Esophagus squamous epithelium (tissue), 5 donors: ENCODE measurements at regions not wholly inside any gene's neighbourhood (a gene's known extent, or its start where the extent isn't known, plus 50 kb on each side); places are given as distances from the start of the nearest gene placed in this dataset.

Source experiments
- DNase-seq: peaks from one replicate; lab custom pipeline; 2025; lab: John Stamatoyannopoulos, UW
- H3K27ac ChIP-seq, 4 donors: fragments of 200-600 bp; sonication (generic); one replicate each; pipeline ENCODE4 v1.5.1; 2016 to 2019; ENCODE audit warnings: mild to moderate bottlenecking in 1 of 4
- H3K27me3 ChIP-seq, 4 donors: fragments of 200-600 bp; sonication (generic); 1 replicate in 3 of 4; 2 replicates in 1 of 4; pipeline versions ENCODE4 v1.5.1 to v1.6.0; 2017 to 2021; ENCODE audit warnings: antibody characterized with exemption in 1 of 4
- H3K36me3 ChIP-seq, 3 donors: fragments of 200-600 bp; sonication (generic); one replicate each; pipeline ENCODE4 v1.5.1; 2016 to 2019
- H3K4me1 ChIP-seq, 3 donors: fragments of 200-600 bp; sonication (generic); one replicate each; pipeline ENCODE4 v1.5.1; 2017 to 2019
- H3K4me3 ChIP-seq, 4 donors: fragments of 200-600 bp; sonication (generic); 1 replicate in 3 of 4; 2 replicates in 1 of 4; pipeline ENCODE4 v1.5.1; 2016 to 2019; ENCODE audit warnings: mild to moderate bottlenecking in 2 of 4, moderate library complexity in 1 of 4
- H3K9me3 ChIP-seq, 3 donors: fragments of 200-600 bp; sonication (generic); one replicate each; pipeline ENCODE4 v1.5.1; 2016 to 2019
- CTCF ChIP-seq, 6 experiments: fragments of 450-650 bp in 4 of 6; fragments of 200-600 bp in 2 of 6; sonication (generic) in 2 of 6; IDR thresholded peaks; one replicate each; pipeline ENCODE4 v1.5.1; 2016 to 2019; ENCODE audit warnings: antibody characterized with exemption in 6 of 6, mild to moderate bottlenecking in 4 of 6, moderate library complexity in 4 of 6
- POLR2A ChIP-seq, 4 donors: fragments of 450-650 bp; IDR thresholded peaks; one replicate each; pipeline ENCODE4 v1.6.1; 2017; ENCODE audit warnings: antibody characterized with exemption in 4 of 4, mild to moderate bottlenecking in 4 of 4, moderate library complexity in 3 of 4
- WGBS, 2 donors: methylation state at CpG; one replicate each; pipeline ENCODE4 v1.1.5; 2018; 5-methylcytosine and 5-hydroxymethylcytosine counted together
- intact Hi-C: fragments of 100-400 bp; cut with DNase I; formaldehyde crosslinking; loops from one replicate; pipeline ENCODE4 v1.15.0; 2022
- donor health status: DM: yes; HTN: yes; CAD: no.

- Histone ChIP-seq H3K4me1 (no peaks in the 10 kb centered on the region), H3K9me3 (no peaks in the 10 kb centered on the region), H3K27me3 (no peaks in the 10 kb centered on the region), H3K4me3 (no peak overlapping the region), H3K27ac (no peak overlapping the region), H3K36me3 (no peaks in the 10 kb centered on the region)
- no peak for DNase-seq
- TF ChIP-seq POLR2A (IDR thresholded peaks at IDR 0.05) = no peak
- TF ChIP-seq CTCF (IDR thresholded peaks at IDR 0.05) = no peak
- intact Hi-C loops = no loop called here
- 93 to 97% methylated on average over 5 of the region's 5 CpGs for WGBS, 2 donors
Observed at GRCh38 chr9:106623558-106623957, 239.4 kb upstream of the ZNF462 start.

- Histone ChIP-seq H3K36me3 (no peaks in the 10 kb centered on the region), H3K9me3 (no peaks in the 10 kb centered on the region), H3K27ac (no peak overlapping the region), H3K4me1 (no peaks in the 10 kb centered on the region), H3K4me3 (no peak overlapping the region), H3K27me3 (no peaks in the 10 kb centered on the region)
- DNase-seq = no peak
- WGBS, 2 donors = 69 to 81% methylated on average over 3 of the region's 3 CpGs
- no peak for TF ChIP-seq POLR2A (IDR thresholded peaks at IDR 0.05)
- TF ChIP-seq CTCF (IDR thresholded peaks at IDR 0.05) = no peak
- intact Hi-C loops = no loop called here
Observed at GRCh38 chr9:106625259-106625789, 237.6 kb upstream of the ZNF462 start.

- no peak overlapping the region for H3K4me3 ChIP-seq
- no peak for DNase-seq
- H3K36me3 ChIP-seq = no peaks in the 10 kb centered on the region
- intact Hi-C loops = no loop called here
- no peak for TF ChIP-seq CTCF (IDR thresholded peaks at IDR 0.05)
- no peak for TF ChIP-seq POLR2A (IDR thresholded peaks at IDR 0.05)
- H3K4me1 ChIP-seq = no peaks in the 10 kb centered on the region
- no peak overlapping the region for H3K27ac ChIP-seq
- 67 to 70% methylated on average over 6 of the region's 6 CpGs for WGBS, 2 donors
- no peaks in the 10 kb centered on the region for H3K9me3 ChIP-seq
- no peaks in the 10 kb centered on the region for H3K27me3 ChIP-seq
Observed at GRCh38 chr9:106626936-106627335, 236.0 kb upstream of the ZNF462 start.

GRCh38 chr9:106632621-106633020, 230.3 kb upstream of the ZNF462 start:
- no peaks in the 10 kb centered on the region for H3K36me3 ChIP-seq
- H3K4me1 ChIP-seq = no peaks in the 10 kb centered on the region
- no peak for DNase-seq
- WGBS, 2 donors = 35 to 51% methylated on average over 3 of the region's 3 CpGs
- H3K9me3 ChIP-seq = no peaks in the 10 kb centered on the region
- no peak overlapping the region for H3K27ac ChIP-seq
- no peak overlapping the region for H3K4me3 ChIP-seq
- H3K27me3 ChIP-seq = no peaks in the 10 kb centered on the region
- intact Hi-C loops = no loop called here
- TF ChIP-seq POLR2A (IDR thresholded peaks at IDR 0.05) = no peak
- TF ChIP-seq CTCF (IDR thresholded peaks at IDR 0.05) = no peak

GRCh38 chr9:106634183-106634582, 228.8 kb upstream of the ZNF462 start:
- no peak overlapping the region for H3K27ac ChIP-seq
- no peaks in the 10 kb centered on the region for H3K4me1 ChIP-seq
- intact Hi-C loops = no loop called here
- 54 to 60% methylated on average over 1 of the region's 1 CpG for WGBS, 2 donors
- TF ChIP-seq POLR2A (IDR thresholded peaks at IDR 0.05) (no peak), CTCF (IDR thresholded peaks at IDR 0.05) (no peak)
- H3K27me3 ChIP-seq = no peaks in the 10 kb centered on the region
- no peak overlapping the region for H3K4me3 ChIP-seq
- no peaks in the 10 kb centered on the region for H3K36me3 ChIP-seq
- H3K9me3 ChIP-seq = no peaks in the 10 kb centered on the region
- DNase-seq = no peak
